BLaER1 (cell line): ENCODE measurements at regions not wholly inside any gene's neighbourhood (a gene's known extent, or its start where the extent isn't known, plus 50 kb on each side); places are given as distances from the start of the nearest gene placed in this dataset.
A peak's percentile ranks its signal among the peaks of the same experiment; 100 is the strongest.

ENCODE experiments used
- H3K27ac ChIP-seq: shearing (Covaris generic); formaldehyde crosslinking; 2 replicates; pipeline ENCODE4 v1.8.1; 2022
- H3K27me3 ChIP-seq: shearing (Covaris generic); formaldehyde crosslinking; 2 replicates; pipeline ENCODE4 v1.8.1; 2022
- H3K36me3 ChIP-seq: shearing (Covaris generic); formaldehyde crosslinking; 2 replicates; pipeline ENCODE4 v1.8.1; 2022
- H3K4me1 ChIP-seq: shearing (Covaris generic); formaldehyde crosslinking; 2 replicates; pipeline ENCODE4 v1.8.1; 2022
- H3K4me2 ChIP-seq: shearing (Covaris generic); formaldehyde crosslinking; 2 replicates; pipeline ENCODE4 v1.8.1; 2022
- H3K4me3 ChIP-seq: shearing (Covaris generic); formaldehyde crosslinking; 2 replicates; pipeline ENCODE4 v1.8.1; 2022
- H3K9ac ChIP-seq: shearing (Covaris generic); formaldehyde crosslinking; 2 replicates; pipeline ENCODE4 v1.8.1; 2022
- H3K9me3 ChIP-seq: shearing (Covaris generic); formaldehyde crosslinking; 2 replicates; pipeline ENCODE4 v1.8.1; 2022
- H4K20me1 ChIP-seq: shearing (Covaris generic); formaldehyde crosslinking; 2 replicates; pipeline ENCODE4 v1.8.1; 2022
- Cebpa-rat ChIP-seq: shearing (Covaris generic); IDR thresholded peaks from 2 replicates; pipeline ENCODE4 v1.8.1; 2022

DNA sequence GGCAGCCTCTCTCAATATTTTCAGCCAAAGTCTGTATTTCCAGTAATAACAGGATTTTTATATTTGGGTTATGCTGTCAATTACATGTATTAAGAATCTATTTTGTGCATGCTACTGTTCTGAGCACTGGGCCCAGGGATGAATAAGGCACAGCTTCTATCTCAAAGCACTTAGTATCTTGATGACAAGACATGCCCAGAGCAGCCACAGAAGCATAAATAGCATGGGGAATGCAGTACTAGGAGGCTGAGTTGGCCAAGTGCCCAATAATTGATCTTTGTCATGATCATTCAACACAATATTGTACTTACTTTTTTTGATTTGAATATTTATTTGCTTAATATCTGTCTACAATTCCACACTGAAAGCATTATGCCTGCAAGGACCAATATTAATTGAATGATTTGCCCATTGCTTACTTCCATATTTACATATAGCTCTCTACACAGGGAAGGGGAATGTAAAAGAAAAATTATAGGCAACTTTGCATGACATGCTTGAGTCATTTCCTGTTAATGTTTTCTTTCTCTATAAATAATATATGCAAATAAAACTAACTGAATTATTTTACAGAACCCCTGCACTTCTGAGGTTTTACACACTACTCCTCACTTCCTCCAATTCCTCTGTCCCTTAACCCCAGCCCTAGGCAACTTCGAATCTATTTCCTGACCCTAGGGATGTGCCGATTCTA lies 298.9 kb upstream of the BMP2 start:
- Histone ChIP-seq H3K4me2 (peak overlapping the region; percentile 45), H3K9me3 (no peaks in the 10 kb centered on the region), H3K4me3 (no peak overlapping the region), H3K27ac (peak overlapping the region; percentile 12; the same call in 1 of the 2 replicates), H3K4me1 (peaks cover 21% of the 10 kb centered on the region), H3K36me3 (no peaks in the 10 kb centered on the region), H3K27me3 (no peaks in the 10 kb centered on the region), H3K9ac (no peak overlapping the region), H4K20me1 (no peaks in the 10 kb centered on the region)
- no peak for TF ChIP-seq Cebpa-rat

DNA sequence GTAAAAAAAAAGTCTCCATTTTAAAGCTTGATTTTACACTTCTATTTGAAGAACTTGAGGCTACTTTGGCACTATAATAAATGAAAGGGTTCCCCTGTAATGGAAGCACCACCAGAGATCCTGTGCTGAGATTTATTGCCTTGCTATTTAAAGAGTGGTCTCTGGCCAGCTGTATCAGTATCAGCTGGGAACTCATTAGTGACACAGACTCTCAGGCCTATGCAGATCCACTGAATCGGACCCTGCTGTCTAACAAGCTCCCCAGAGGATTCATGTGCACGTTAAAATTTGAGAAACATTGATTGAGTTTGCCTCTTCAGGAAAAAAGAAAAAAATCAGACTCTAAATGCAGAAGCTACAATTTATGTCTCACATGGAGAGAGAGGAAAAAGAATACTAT lies 299.9 kb upstream of the BMP2 start:
- no peak overlapping the region for H3K9ac ChIP-seq
- TF ChIP-seq Cebpa-rat = no peak
- H3K4me1 ChIP-seq = peaks cover 21% of the 10 kb centered on the region
- no peaks in the 10 kb centered on the region for H3K36me3 ChIP-seq
- no peak overlapping the region for H3K4me2 ChIP-seq
- H3K27me3 ChIP-seq = no peaks in the 10 kb centered on the region
- H3K27ac ChIP-seq = no peak overlapping the region
- no peak overlapping the region for H3K4me3 ChIP-seq
- no peaks in the 10 kb centered on the region for H4K20me1 ChIP-seq
- no peaks in the 10 kb centered on the region for H3K9me3 ChIP-seq

DNA sequence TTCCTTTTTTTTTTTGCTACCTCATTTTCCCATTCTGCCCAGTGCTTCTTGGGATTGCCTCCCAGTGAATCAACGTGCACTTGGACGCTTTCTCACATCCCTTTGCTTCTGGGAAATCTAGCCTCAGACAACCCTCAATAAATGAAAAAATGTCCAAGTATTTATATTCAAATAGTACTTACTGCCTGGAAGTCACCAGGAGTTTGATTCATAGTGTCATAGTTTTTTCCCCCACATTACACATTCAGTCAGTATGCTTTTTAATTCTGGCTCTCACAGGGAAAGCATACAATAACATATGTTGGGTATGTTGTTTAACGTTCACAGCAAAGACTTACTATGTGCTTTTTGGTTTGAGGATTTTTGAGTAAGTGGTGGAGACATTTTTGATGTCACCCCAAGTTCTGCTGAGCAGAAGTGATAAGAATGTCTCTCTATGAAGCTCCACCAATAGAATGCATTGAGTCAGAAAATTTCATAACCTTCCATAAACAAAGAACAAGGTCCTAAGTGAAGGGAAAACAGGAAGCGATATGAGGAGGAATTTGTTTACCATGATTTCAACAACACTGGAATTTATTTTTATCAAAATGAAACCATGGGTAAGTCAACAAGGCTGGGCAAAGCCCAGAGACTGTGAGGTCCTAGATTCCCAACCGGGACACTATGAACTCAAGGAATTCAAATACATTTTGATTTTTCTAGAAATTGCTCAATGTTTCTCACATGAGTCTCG lies 301.2 kb upstream of the BMP2 start:
- no peaks in the 10 kb centered on the region for H4K20me1 ChIP-seq
- TF ChIP-seq Cebpa-rat = no peak
- no peak overlapping the region for H3K4me2 ChIP-seq
- H3K36me3 ChIP-seq = no peaks in the 10 kb centered on the region
- H3K27ac ChIP-seq = no peak overlapping the region
- no peaks in the 10 kb centered on the region for H3K9me3 ChIP-seq
- H3K9ac ChIP-seq = no peak overlapping the region
- no peaks in the 10 kb centered on the region for H3K27me3 ChIP-seq
- no peak overlapping the region for H3K4me3 ChIP-seq
- peaks cover 21% of the 10 kb centered on the region for H3K4me1 ChIP-seq

DNA sequence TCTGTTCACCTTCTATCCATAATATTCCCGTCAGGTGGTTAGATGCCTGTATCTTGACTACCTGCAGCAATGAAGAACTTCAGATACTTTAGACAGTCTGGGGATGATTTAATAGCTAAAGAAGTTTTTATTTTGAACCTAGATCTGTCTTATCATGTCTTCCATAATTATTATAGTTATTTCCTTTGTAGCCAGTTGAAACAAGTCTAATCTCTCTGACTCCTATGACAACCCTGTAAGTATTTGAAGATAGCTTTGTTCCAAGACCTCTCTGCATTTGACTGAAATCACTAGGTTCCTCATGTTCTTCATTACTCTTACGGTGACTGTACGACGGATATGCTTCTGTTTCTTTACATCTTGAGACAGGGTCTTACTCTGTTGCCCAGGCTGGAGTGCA lies 316.6 kb upstream of the BMP2 start:
- H3K27ac ChIP-seq = no peak overlapping the region
- no peaks in the 10 kb centered on the region for H3K36me3 ChIP-seq
- no peaks in the 10 kb centered on the region for H3K9me3 ChIP-seq
- no peak for TF ChIP-seq Cebpa-rat
- H3K27me3 ChIP-seq = no peaks in the 10 kb centered on the region
- H3K4me3 ChIP-seq = no peak overlapping the region
- no peak overlapping the region for H3K4me2 ChIP-seq
- no peaks in the 10 kb centered on the region for H4K20me1 ChIP-seq
- no peak overlapping the region for H3K9ac ChIP-seq
- H3K4me1 ChIP-seq = no peaks in the 10 kb centered on the region

DNA sequence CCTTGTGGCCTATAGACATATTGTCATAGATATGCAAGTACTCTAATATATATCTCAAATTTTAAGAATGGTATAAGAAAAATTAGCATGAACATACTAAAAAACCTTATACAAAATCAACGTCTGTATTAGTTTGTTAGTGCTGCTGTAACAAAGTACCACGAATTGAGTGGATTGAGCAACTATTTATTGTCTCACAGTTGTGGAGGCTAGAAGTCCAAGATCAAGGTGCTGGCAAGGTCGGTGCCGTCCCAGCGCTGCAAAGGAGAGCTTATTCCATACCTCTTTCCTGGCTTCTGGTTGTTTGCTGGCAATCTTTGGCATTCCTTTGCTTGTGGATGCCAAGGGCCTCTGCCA lies 317.6 kb upstream of the FERMT1 start:
- H3K4me1 ChIP-seq = peaks cover 11% of the 10 kb centered on the region
- no peaks in the 10 kb centered on the region for H3K27me3 ChIP-seq
- no peaks in the 10 kb centered on the region for H3K36me3 ChIP-seq
- H4K20me1 ChIP-seq = no peaks in the 10 kb centered on the region
- H3K9ac ChIP-seq = no peak overlapping the region
- TF ChIP-seq Cebpa-rat = no peak
- H3K4me3 ChIP-seq = no peak overlapping the region
- H3K4me2 ChIP-seq = no peak overlapping the region
- no peak overlapping the region for H3K27ac ChIP-seq
- H3K9me3 ChIP-seq = no peaks in the 10 kb centered on the region; the same call in 1 of the 2 replicates

DNA sequence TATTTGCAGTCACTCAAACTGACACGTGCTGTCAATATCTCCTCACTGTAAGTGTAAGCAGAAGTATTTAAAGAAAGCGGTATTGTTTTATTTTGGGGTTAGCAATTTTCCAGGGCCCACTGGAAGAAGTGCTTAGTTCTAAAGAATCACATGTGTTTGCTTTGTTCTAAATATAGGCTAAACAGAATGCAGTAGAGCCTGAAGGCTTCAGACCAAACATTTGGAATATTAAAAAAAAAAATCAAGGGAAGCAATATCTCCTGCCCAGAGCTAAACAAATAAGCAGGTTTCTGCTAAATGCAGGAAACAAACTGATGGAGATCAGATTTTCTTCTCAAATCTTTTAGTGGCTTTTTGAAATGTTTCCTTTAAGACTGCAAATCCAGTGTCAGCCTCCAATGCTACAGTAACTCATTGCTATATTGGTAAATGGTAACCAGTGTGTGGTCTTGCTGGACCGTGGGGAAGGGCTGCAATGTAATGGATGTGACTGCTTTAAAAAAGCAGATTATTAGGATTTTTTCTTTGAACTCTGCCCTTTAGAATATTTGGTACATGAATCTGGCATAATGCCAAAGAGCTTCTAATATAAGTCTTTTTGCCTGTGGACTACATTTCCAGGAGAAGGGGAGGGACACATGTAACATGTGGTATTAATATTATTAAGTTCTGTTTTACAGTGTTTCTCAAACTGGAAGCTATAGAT lies 317.1 kb upstream of the FERMT1 start:
- H3K9me3 ChIP-seq = no peaks in the 10 kb centered on the region; the same call in 1 of the 2 replicates
- H4K20me1 ChIP-seq = no peaks in the 10 kb centered on the region
- no peak overlapping the region for H3K4me3 ChIP-seq
- H3K4me2 ChIP-seq = peak overlapping the region; percentile 29; the same call in 1 of the 2 replicates
- peaks cover 11% of the 10 kb centered on the region for H3K4me1 ChIP-seq
- TF ChIP-seq Cebpa-rat = no peak
- no peak overlapping the region for H3K9ac ChIP-seq
- H3K36me3 ChIP-seq = no peaks in the 10 kb centered on the region
- no peaks in the 10 kb centered on the region for H3K27me3 ChIP-seq
- H3K27ac ChIP-seq = no peak overlapping the region

DNA sequence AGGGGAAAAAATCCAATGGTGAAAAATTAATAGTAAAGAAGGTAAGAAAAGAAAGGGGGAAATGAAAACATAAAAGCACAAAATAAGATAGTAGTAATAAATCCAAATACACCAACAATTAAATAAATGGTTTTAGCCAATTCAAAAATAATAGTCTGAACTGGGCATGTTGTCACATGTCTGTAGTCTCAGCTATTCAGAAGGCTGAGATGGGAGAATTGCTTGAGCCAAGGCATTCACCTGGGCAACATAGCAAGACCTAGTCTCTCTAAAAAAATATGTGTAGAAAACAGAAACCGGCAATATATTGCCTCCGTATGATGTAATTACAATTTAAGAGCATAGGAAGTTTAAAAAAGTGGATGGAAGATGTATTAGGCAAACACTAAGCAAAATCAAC lies 311.3 kb upstream of the FERMT1 start:
- H4K20me1 ChIP-seq = no peaks in the 10 kb centered on the region
- no peak overlapping the region for H3K9ac ChIP-seq
- no peak overlapping the region for H3K27ac ChIP-seq
- H3K4me1 ChIP-seq = peaks cover 2% of the 10 kb centered on the region
- H3K9me3 ChIP-seq = no peaks in the 10 kb centered on the region; the same call in 1 of the 2 replicates
- no peak for TF ChIP-seq Cebpa-rat
- H3K4me3 ChIP-seq = no peak overlapping the region
- H3K4me2 ChIP-seq = no peak overlapping the region
- no peaks in the 10 kb centered on the region for H3K27me3 ChIP-seq
- H3K36me3 ChIP-seq = no peaks in the 10 kb centered on the region

DNA sequence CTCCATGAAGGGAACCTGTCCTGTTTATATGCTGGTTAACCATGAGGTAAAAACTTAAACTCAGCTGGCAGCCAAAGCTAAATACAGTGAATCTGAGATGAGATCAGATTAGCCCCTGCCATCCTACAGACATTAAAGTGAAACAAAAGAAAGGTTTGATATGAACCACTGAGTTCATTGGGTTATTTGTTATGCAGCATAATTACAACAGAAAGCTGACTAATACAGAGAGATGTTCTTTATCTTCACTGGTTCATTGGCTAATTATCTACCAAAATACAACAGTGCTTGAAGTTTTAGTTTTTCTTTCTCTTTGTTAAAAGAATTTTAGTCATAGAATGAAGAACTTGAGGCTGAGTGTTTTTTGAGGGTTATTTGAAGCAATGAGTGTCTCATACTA lies 307.6 kb upstream of the FERMT1 start:
- Histone ChIP-seq H3K36me3 (no peaks in the 10 kb centered on the region), H3K9ac (no peak overlapping the region), H3K4me3 (no peak overlapping the region), H3K27ac (no peak overlapping the region), H4K20me1 (no peaks in the 10 kb centered on the region), H3K4me2 (no peak overlapping the region), H3K4me1 (peaks cover 12% of the 10 kb centered on the region; the same call in 1 of the 2 replicates), H3K9me3 (no peaks in the 10 kb centered on the region), H3K27me3 (no peaks in the 10 kb centered on the region)
- no peak for TF ChIP-seq Cebpa-rat

DNA sequence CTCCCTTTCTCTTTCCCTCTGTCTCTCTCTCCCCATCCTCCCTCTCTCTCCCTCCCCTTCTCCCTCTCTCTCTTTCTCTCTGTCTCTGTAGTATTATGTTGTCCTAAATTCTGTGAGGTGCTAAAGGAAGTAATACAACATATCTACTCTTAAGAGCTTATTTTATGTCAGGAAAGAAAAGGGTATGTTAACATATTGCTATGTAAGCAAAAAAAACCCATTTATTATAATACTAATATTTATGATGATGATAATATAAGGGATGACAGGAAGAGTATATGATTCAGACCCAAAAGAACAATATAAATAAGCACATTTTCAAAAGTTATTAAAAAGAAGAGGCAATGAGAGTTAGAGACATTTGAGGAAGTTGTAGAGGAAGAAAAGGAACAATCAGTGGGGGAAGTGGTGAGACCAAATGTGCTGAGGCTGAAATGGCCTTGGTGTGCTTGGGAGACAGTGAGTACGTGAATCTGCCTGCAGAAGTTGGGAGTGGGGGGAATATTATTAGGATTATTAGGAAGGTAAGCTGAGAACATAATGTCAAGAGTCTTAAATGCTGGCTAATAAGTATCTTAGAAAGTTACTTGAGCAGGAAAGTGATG lies 303.6 kb upstream of the FERMT1 start:
- H3K9me3 ChIP-seq = no peaks in the 10 kb centered on the region
- no peak overlapping the region for H3K4me2 ChIP-seq
- no peak overlapping the region for H3K9ac ChIP-seq
- peaks cover 12% of the 10 kb centered on the region; the same call in 1 of the 2 replicates for H3K4me1 ChIP-seq
- no peak overlapping the region for H3K4me3 ChIP-seq
- no peaks in the 10 kb centered on the region for H4K20me1 ChIP-seq
- no peaks in the 10 kb centered on the region for H3K27me3 ChIP-seq
- no peak for TF ChIP-seq Cebpa-rat
- no peak overlapping the region for H3K27ac ChIP-seq
- no peaks in the 10 kb centered on the region for H3K36me3 ChIP-seq
